ENCODE measurements at regions not wholly inside any gene's neighbourhood (a gene's known extent, or its start where the extent isn't known, plus 50 kb on each side); places are given as distances from the start of the nearest gene placed in this dataset.

DNA sequence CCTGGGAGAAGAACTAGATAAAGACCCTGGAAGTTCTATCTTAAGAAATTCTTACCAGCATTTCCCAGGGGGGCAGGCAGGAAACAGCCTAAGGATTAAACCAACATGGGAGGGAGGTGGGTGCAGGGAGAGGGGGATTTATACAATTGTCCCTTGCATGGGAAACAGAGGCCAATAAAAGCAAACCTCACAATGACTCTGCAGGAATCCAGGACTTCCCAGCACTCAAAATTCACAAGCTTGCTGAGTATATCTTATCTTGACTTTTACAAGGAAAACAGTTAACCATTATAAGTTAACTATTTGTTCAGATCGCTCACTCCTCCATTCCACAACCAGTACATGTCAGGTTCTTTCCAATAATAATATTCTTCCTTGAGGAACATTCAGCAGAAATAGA is 241.3 kb downstream of the MREG start:
- TF ChIP-seq, protein P1, sequence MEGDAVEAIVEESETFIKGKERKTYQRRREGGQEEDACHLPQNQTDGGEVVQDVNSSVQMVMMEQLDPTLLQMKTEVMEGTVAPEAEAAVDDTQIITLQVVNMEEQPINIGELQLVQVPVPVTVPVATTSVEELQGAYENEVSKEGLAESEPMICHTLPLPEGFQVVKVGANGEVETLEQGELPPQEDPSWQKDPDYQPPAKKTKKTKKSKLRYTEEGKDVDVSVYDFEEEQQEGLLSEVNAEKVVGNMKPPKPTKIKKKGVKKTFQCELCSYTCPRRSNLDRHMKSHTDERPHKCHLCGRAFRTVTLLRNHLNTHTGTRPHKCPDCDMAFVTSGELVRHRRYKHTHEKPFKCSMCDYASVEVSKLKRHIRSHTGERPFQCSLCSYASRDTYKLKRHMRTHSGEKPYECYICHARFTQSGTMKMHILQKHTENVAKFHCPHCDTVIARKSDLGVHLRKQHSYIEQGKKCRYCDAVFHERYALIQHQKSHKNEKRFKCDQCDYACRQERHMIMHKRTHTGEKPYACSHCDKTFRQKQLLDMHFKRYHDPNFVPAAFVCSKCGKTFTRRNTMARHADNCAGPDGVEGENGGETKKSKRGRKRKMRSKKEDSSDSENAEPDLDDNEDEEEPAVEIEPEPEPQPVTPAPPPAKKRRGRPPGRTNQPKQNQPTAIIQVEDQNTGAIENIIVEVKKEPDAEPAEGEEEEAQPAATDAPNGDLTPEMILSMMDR (IDR thresholded peaks at IDR 0.05), result no peak
- TF ChIP-seq POLR2AphosphoS5 (IDR thresholded peaks at IDR 0.05; ENCODE audit: low read depth, low read length) (no peak), TCF7L2 (IDR thresholded peaks at IDR 0.05; ENCODE audit: low read depth, low read length) (no peak), SIN3A (IDR thresholded peaks at IDR 0.05; ENCODE audit: borderline replicate concordance, insufficient read depth, low read depth, low read length) (no peak)
- TF ChIP-seq, protein P2, sequence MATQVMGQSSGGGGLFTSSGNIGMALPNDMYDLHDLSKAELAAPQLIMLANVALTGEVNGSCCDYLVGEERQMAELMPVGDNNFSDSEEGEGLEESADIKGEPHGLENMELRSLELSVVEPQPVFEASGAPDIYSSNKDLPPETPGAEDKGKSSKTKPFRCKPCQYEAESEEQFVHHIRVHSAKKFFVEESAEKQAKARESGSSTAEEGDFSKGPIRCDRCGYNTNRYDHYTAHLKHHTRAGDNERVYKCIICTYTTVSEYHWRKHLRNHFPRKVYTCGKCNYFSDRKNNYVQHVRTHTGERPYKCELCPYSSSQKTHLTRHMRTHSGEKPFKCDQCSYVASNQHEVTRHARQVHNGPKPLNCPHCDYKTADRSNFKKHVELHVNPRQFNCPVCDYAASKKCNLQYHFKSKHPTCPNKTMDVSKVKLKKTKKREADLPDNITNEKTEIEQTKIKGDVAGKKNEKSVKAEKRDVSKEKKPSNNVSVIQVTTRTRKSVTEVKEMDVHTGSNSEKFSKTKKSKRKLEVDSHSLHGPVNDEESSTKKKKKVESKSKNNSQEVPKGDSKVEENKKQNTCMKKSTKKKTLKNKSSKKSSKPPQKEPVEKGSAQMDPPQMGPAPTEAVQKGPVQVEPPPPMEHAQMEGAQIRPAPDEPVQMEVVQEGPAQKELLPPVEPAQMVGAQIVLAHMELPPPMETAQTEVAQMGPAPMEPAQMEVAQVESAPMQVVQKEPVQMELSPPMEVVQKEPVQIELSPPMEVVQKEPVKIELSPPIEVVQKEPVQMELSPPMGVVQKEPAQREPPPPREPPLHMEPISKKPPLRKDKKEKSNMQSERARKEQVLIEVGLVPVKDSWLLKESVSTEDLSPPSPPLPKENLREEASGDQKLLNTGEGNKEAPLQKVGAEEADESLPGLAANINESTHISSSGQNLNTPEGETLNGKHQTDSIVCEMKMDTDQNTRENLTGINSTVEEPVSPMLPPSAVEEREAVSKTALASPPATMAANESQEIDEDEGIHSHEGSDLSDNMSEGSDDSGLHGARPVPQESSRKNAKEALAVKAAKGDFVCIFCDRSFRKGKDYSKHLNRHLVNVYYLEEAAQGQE (IDR thresholded peaks at IDR 0.05; ENCODE audit: insufficient read depth in 1 of 2, low read depth in 2 of 2, low read length in 1 of 2), result no peak
